GM23338 (cell line): ENCODE measurements at regions not wholly inside any gene's neighbourhood (a gene's known extent, or its start where the extent isn't known, plus 50 kb on each side); places are given as distances from the start of the nearest gene placed in this dataset.

Experiments used
- JUNB ChIP-seq: IDR thresholded peaks from one replicate; pipeline ENCODE4 v1.6.1; 2016; ENCODE audit warnings: antibody characterized with exemption; ENCODE audit not compliant: unreplicated experiment
- TF ChIP-seq, protein P1 (sequence below): IDR thresholded peaks from one replicate; pipeline ENCODE4 v1.6.1; 2018; ENCODE audit warnings: antibody characterized with exemption; ENCODE audit not compliant: unreplicated experiment

GRCh38 chr2:65710779-65711295 lies 278.4 kb upstream of the SPRED2 start:
- TF ChIP-seq JUNB, result no peak
- TF ChIP-seq, protein P1, sequence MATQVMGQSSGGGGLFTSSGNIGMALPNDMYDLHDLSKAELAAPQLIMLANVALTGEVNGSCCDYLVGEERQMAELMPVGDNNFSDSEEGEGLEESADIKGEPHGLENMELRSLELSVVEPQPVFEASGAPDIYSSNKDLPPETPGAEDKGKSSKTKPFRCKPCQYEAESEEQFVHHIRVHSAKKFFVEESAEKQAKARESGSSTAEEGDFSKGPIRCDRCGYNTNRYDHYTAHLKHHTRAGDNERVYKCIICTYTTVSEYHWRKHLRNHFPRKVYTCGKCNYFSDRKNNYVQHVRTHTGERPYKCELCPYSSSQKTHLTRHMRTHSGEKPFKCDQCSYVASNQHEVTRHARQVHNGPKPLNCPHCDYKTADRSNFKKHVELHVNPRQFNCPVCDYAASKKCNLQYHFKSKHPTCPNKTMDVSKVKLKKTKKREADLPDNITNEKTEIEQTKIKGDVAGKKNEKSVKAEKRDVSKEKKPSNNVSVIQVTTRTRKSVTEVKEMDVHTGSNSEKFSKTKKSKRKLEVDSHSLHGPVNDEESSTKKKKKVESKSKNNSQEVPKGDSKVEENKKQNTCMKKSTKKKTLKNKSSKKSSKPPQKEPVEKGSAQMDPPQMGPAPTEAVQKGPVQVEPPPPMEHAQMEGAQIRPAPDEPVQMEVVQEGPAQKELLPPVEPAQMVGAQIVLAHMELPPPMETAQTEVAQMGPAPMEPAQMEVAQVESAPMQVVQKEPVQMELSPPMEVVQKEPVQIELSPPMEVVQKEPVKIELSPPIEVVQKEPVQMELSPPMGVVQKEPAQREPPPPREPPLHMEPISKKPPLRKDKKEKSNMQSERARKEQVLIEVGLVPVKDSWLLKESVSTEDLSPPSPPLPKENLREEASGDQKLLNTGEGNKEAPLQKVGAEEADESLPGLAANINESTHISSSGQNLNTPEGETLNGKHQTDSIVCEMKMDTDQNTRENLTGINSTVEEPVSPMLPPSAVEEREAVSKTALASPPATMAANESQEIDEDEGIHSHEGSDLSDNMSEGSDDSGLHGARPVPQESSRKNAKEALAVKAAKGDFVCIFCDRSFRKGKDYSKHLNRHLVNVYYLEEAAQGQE, result no peak
